DMS53 treated with DMSO at 0.1 percent for 48 hours (cell line): ENCODE measurements at regions not wholly inside any gene's neighbourhood (a gene's known extent, or its start where the extent isn't known, plus 50 kb on each side); places are given as distances from the start of the nearest gene placed in this dataset.
"Not testable (repeated sequence)": the region's sequence is repeated elsewhere in the genome, so short reads cannot be mapped to it uniquely, and the experiment has no call there.

Source experiments
- DNase-seq: peaks from one replicate; lab custom pipeline; 2025; ENCODE audit not compliant: unreplicated experiment; lab: John Stamatoyannopoulos, UW

DNA sequence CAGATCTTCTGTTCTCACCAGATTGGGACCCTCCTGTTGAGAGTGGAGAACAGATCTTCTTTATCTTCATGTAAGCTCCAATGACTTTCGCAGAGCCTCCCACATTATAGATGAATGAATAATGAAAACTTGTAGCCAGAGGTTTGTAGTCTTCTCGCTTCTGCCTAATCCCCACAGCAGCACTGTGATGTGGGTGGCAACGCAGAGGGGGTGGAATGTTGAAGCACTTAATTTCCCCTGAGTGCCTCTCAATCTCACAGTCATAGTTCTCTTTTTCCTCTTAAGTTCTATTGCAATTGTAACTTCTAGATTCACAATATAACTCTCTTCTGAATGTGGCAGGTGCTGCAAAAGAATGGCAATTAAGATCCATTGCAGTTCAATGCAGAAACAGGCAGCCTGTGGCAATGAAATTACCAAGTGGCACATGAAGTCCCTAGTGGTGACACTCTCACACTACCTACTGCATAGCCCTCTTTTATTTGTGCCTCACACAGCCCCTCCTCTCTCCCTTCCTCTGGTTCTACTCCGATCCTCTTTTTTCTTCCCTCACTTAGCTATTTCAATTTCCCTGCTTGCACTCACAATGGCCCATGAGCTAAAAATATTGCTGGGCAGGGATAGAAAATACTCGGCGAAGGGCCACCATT is 281.9 kb downstream of the UBE3D start:
- DNase-seq: peak; percentile 11

DNA sequence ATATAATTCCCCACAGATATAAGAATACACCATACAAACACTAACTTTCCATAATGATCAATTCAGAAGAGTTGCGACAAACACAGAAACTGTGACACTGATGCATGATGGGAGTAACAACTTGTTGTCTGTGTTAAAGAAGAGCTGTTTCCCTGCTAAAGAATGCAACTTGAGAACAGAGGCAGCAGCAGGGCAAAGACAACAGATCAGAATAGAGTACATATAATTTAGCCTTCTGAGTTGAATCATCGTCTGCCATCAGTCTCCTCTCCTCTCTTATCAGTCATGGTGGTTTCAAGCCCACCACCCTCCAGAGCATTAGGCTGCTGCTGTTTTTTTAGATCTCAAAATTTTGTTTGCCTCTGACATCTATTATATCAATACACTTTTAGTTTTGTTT is 280.4 kb downstream of the UBE3D start:
- no peak for DNase-seq

DNA sequence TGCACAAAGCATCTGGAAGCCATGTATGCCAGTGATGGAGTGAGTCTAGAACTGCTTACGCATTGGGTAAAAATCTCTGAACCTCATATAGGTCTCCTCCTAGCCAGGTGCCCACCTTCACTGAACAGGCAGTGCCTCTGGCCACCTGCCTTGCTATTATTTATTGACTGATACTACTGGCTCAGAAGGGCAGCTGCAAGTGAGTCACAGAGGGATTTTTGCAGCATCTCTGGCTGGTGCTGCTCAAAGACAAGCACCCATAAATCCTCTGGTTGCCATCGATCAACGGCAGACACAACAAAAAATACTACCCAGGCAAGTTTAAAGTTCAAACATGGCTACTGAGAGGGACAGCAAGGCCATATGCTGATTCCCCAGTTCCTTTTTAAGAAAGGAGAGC is 279.4 kb downstream of the UBE3D start:
- DNase-seq: peak; percentile 31

- DNase-seq: no peak
These were observed 269.7 kb downstream of the UBE3D start for GRCh38 chr6:82795940-82796339.

- DNase-seq: no peak
These were observed 264.6 kb downstream of the UBE3D start for GRCh38 chr6:82801083-82801482.

GRCh38 chr6:82816243-82816642 is 249.4 kb downstream of the UBE3D start:
- not testable (repeated sequence) for DNase-seq

DNA sequence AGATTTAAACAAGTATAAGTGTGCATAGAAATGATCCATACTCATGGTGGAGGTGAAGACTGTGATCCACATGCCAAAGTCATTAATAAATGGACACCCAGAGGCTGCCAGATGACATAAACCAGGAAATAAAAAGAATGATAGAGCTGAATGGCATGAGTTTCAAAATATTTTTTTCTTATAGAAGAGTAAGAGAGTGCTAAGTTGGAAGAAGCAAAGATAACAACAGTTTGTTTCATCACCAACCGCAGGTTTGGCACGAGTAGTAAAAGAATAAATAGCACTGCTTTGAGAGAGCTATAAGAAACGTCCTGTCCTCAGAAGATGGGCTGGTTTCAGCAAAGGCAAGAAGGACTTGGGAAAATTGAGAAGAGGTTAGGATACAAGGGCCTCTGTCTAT is 246.9 kb downstream of the UBE3D start:
- no peak for DNase-seq

- no peak for DNase-seq
These were observed 242.3 kb downstream of the UBE3D start for GRCh38 chr6:82823361-82823760.

DNA sequence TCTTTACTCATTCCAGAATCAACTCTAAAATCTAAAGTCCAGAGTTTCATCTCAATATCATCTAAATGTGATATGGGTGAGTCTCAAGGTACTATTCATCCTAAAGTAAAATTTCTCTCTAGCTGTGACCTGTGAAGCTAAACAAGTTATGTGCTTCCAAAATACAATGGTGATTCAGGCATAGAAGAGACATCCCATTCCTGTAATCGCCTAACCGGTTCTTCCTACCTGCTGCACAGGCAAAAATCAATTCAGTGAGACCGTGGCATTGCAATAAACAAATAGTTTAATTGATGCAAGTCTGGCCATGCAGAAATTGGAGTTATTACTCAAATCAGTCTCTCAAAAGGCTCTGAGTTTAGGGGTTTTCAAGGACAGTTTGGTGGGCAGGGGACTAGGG is 232.8 kb downstream of the UBE3D start:
- no peak for DNase-seq

DNA sequence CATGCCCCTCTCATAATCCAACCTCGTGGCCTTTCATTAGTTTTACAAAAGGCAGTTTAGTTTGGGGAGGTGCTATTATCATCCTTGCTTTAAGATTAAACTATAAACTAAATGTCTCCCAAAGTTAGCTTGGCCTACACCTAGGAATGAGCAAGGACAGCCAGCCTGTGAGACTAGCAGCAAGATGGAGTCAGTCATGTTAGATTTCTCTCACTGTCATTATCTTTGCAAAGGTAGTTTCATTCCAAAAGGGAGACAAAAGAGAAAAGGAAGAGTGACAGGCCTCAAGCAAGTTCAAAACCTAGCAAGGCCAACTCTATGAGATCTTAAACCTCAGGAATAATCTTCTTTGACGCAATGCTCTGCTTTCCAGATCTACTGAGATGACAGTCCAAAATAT is 232.2 kb downstream of the UBE3D start:
- DNase-seq: no peak

DNA sequence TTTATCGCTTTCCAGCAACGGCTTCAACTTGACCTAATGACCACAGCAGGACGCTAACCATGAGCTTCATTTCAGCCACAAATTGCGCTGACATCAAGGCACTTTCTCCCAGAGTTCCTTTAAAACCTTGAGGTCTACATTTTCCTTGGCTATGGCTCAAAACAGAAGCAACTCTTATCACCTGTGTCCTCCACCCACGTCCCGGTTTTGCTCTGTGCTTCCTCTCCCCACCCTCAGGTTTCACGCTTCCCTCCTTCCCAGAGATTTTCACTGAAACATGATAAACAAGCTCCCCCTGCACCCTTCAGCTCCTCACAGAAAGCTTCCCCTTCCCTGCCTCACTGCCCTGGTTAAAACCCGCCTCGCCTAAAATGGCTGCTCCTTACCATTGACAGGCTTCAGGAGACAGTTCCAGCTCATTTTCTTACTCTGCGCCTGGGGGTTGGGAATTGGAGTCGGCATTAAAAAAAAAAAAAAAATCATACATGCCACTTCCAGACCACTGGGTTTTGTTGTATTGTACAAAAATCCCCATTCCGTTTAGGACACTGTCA is 229.5 kb downstream of the UBE3D start:
- no peak for DNase-seq

- DNase-seq: no peak
These were observed 225.1 kb downstream of the UBE3D start for GRCh38 chr6:82840571-82840970.

- no peak for DNase-seq
These were observed 224.3 kb downstream of the UBE3D start for GRCh38 chr6:82841309-82841708.
